ENCODE measurements at regions not wholly inside any gene's neighbourhood (a gene's known extent, or its start where the extent isn't known, plus 50 kb on each side); places are given as distances from the start of the nearest gene placed in this dataset.

DNA sequence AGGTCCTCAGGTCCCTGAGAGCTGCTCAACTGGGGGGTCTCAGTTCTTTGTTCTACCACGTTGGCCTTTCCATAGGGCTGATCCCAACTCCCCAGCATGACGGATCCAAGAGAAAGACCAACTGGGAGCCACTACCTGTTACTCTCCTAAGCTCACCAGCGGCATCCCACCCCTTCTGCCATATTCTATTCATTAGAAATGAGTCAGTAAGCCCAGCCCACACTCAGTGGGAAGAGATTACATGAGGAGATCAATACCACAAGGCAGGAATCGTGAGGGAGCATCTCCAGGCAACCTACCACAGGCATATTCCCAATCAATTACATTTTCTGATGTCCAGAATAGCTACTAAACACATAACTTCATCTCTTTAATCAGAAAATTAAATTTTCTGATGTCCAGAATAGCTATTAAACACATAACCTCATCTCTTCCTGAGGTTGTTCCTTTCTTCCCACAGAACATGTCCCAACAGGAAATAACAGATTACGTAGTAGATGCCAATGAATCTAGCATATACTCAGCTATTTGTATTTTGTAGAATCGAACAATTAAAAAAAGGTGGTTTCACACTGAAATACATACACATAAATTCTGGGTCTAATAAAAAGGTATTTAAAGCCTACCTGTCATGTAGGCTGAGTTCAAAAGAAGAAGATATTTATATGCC, 708.1 kb upstream of the ARGLU1 start:
- Histone ChIP-seq H3K27ac (no peak overlapping the region), H3K27me3 (no peaks in the 10 kb centered on the region), H3K9me3 (no peaks in the 10 kb centered on the region), H3K4me3 (no peak overlapping the region), H3K4me1 (no peaks in the 10 kb centered on the region), H3K36me3 (no peaks in the 10 kb centered on the region)
- TF ChIP-seq, protein P1, sequence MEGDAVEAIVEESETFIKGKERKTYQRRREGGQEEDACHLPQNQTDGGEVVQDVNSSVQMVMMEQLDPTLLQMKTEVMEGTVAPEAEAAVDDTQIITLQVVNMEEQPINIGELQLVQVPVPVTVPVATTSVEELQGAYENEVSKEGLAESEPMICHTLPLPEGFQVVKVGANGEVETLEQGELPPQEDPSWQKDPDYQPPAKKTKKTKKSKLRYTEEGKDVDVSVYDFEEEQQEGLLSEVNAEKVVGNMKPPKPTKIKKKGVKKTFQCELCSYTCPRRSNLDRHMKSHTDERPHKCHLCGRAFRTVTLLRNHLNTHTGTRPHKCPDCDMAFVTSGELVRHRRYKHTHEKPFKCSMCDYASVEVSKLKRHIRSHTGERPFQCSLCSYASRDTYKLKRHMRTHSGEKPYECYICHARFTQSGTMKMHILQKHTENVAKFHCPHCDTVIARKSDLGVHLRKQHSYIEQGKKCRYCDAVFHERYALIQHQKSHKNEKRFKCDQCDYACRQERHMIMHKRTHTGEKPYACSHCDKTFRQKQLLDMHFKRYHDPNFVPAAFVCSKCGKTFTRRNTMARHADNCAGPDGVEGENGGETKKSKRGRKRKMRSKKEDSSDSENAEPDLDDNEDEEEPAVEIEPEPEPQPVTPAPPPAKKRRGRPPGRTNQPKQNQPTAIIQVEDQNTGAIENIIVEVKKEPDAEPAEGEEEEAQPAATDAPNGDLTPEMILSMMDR (IDR thresholded peaks at IDR 0.05): no peak
- TF ChIP-seq POLR2A (IDR thresholded peaks at IDR 0.05): no peak
- intact Hi-C loops (cut with DNase I): no loop called here
- WGBS, 2 donors: 50 to 67% methylated on average over 6 of the region's 6 CpGs
- no peak for DNase-seq

DNA sequence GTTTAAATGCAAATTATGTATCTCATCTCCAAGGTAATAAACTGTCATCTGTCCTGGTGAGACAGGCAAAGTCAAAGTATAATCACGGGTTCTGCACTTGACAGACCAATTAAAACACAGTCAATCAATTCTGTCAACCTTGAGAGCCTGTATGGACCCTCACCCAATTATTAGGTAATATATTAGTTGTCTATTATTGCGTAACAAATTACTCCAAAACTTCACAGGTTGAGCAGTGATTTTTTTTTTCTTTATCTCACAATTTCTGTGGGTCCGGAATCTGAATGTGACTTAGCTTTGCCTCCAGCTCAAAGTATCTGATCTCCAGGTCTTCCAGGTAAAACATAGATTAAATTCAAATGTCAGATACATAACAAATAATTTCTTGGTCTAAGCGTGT, 707.4 kb upstream of the ARGLU1 start:
- H3K27me3 ChIP-seq: no peaks in the 10 kb centered on the region
- H3K9me3 ChIP-seq: no peaks in the 10 kb centered on the region
- no peak overlapping the region for H3K4me3 ChIP-seq
- H3K4me1 ChIP-seq: no peaks in the 10 kb centered on the region
- DNase-seq: no peak
- WGBS, 2 donors: 66 to 77% methylated on average over 4 of the region's 4 CpGs
- intact Hi-C loops (cut with DNase I): no loop called here
- no peaks in the 10 kb centered on the region for H3K36me3 ChIP-seq
- no peak overlapping the region for H3K27ac ChIP-seq
- no peak for TF ChIP-seq POLR2A (IDR thresholded peaks at IDR 0.05)
- TF ChIP-seq, protein P1 (IDR thresholded peaks at IDR 0.05): no peak

DNA sequence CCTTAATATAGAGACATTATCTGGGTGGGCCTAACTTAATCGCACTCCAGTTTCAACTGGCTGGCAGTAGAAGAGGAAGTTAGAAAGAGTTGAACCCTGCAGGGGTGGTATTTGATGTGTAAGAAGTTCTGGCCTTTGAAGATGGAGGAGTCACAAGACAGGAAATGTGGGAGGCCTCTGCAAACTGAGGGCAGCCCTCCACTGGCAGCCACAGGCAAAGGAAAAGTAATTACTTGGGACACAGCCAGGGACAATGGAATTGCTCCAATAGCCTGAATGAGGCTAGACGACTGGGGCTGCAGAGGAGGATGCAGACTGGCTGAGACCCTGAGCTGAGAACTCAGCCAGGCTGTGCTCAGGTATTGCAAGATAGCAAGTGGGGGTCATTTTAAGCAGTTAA, 703.3 kb upstream of the ARGLU1 start:
- Histone ChIP-seq H3K36me3 (no peaks in the 10 kb centered on the region), H3K27ac (no peak overlapping the region), H3K9me3 (peaks cover 0 to 6% (median 0%) of the 10 kb centered on the region in 3 donors), H3K27me3 (no peaks in the 10 kb centered on the region), H3K4me1 (no peaks in the 10 kb centered on the region), H3K4me3 (no peak overlapping the region)
- 41 to 50% methylated on average over 2 of the region's 2 CpGs for WGBS, 2 donors
- TF ChIP-seq, protein P1 (IDR thresholded peaks at IDR 0.05): no peak
- no peak for TF ChIP-seq POLR2A (IDR thresholded peaks at IDR 0.05)
- no peak for DNase-seq
- intact Hi-C loops (cut with DNase I): no loop called here

DNA sequence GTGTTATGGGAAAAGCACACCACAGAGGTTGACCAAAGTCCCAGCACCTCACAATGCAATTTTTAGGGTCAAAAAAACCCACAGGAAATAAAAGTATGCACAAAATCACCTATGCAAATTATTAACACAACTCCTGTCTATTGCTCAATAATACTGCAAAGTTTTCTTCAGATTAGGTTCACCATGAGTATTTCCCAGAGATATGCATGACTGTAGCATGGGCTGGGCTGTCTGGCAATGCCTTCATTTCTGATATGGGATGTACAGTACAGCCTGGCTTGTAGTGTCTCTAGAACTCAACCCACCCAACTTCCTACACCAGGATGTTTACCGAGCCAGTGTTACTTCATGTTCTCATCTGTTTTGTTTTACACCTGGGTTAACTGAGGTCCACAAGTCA, 698.7 kb upstream of the ARGLU1 start:
- no peaks in the 10 kb centered on the region for H3K36me3 ChIP-seq
- H3K9me3 ChIP-seq: peaks cover 0 to 6% (median 0%) of the 10 kb centered on the region in 3 donors
- no peak overlapping the region for H3K4me3 ChIP-seq
- H3K4me1 ChIP-seq: no peaks in the 10 kb centered on the region
- no peak overlapping the region for H3K27ac ChIP-seq
- WGBS, 2 donors: 82 to 89% methylated on average over 1 of the region's 1 CpG
- no peak for DNase-seq
- intact Hi-C loops (cut with DNase I): no loop called here
- H3K27me3 ChIP-seq: no peaks in the 10 kb centered on the region
- TF ChIP-seq, protein P1 (IDR thresholded peaks at IDR 0.05): no peak
- TF ChIP-seq POLR2A (IDR thresholded peaks at IDR 0.05): no peak

DNA sequence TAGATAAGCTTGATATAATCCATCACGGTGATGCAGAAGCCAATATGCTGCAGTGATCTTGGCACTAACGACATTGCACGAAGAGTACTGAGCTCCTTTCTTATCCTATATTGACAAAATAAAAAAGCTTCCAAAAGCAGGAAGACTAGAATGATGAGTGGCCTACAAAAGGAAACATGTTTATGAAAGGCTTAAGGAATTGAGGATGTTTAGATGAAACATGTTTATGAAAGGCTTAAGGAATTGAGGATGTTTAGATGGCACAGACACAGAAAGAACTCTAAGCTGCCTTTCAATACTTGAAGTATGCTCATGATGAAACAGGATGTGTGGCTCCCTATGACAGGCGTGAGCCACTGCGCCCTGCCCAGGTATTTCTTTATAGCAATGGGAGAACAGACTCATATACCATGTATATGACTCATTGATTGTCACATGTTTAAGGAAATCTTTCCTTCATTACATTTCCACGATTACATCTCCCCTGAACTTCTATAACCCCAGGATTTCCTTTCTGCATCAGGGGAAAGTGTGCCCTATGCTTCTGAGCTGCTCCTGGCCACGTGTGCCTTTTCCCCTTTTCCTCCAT, 690.8 kb upstream of the ARGLU1 start:
- H3K4me1 ChIP-seq: no peaks in the 10 kb centered on the region
- no peak overlapping the region for H3K4me3 ChIP-seq
- H3K27ac ChIP-seq: no peak overlapping the region
- no peak for TF ChIP-seq POLR2A (IDR thresholded peaks at IDR 0.05)
- TF ChIP-seq, protein P1 (IDR thresholded peaks at IDR 0.05): no peak
- H3K36me3 ChIP-seq: no peaks in the 10 kb centered on the region
- H3K27me3 ChIP-seq: no peaks in the 10 kb centered on the region
- intact Hi-C loops (cut with DNase I): no loop called here
- 33 to 35% methylated on average over 7 of the region's 7 CpGs for WGBS, 2 donors
- no peak for DNase-seq
- no peaks in the 10 kb centered on the region for H3K9me3 ChIP-seq
